ENCODE measurements at regions not wholly inside any gene's neighbourhood (a gene's known extent, or its start where the extent isn't known, plus 50 kb on each side); places are given as distances from the start of the nearest gene placed in this dataset.
A peak's percentile ranks its signal among the peaks of the same experiment; 100 is the strongest.

DNA sequence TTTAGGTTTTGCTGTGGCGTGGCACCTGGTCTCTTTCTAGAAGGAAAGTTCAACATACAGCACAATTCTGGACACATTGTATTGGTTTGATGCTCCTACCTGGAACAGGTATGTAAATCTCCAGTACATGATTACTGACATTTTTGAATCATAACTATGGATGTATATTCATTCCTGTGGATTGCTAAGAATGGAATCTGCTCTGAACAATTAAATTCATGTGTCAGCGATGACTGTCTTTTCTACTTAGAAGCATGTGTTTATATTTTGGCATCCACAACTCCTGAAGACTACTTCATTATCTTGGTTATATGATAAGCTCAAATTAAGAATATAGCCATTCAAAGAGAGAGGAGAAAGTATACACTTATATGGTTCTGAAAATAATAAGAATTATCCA, 291.8 kb downstream of the CHRM3 start:
- POLR2A ChIA-PET, result no interaction called here
- no peak overlapping the region for H3K4me3 Mint-ChIP-seq
- H3K36me3 Mint-ChIP-seq (ENCODE audit: low read depth), result no peaks in the 10 kb centered on the region
- DNase-seq, result no peak
- no peaks in the 10 kb centered on the region for H3K4me1 Mint-ChIP-seq
- CTCF ChIA-PET, result no interaction called here
- H3K27me3 Mint-ChIP-seq, result no peaks in the 10 kb centered on the region
- H3K27ac Mint-ChIP-seq, result no peak overlapping the region
- no peaks in the 10 kb centered on the region for H3K9me3 Mint-ChIP-seq

DNA sequence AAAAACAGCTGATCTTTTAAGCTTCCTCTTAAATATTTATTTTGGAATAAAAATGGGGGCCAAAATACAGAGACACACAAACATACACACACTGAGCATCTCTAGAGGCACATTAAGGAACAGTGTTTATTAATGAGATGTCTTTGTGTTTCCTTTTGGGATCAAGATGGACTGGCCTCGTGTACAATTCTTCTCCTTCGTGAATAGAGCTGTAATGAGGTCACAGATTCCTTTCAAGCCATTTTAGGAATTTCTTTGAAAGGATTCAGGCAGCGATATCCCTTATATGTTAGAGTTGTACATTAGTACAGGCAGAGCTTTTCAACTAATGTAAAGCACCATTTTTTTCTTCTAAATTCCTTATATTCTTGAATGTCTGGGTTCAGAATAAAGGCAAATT, 295.7 kb downstream of the CHRM3 start:
- no peaks in the 10 kb centered on the region for H3K9me3 Mint-ChIP-seq
- H3K27me3 Mint-ChIP-seq, result no peaks in the 10 kb centered on the region
- no peaks in the 10 kb centered on the region for H3K4me1 Mint-ChIP-seq
- no peaks in the 10 kb centered on the region for H3K36me3 Mint-ChIP-seq (ENCODE audit: low read depth)
- POLR2A ChIA-PET, result interaction anchor here (1.8 kb wide), 1 partner anchor 36 kb away, joined by 5 read pairs; no protein-coding TSS in a partner anchor
- H3K27ac Mint-ChIP-seq, result no peak overlapping the region
- DNase-seq, result no peak
- CTCF ChIA-PET, result no interaction called here
- H3K4me3 Mint-ChIP-seq, result no peak overlapping the region

DNA sequence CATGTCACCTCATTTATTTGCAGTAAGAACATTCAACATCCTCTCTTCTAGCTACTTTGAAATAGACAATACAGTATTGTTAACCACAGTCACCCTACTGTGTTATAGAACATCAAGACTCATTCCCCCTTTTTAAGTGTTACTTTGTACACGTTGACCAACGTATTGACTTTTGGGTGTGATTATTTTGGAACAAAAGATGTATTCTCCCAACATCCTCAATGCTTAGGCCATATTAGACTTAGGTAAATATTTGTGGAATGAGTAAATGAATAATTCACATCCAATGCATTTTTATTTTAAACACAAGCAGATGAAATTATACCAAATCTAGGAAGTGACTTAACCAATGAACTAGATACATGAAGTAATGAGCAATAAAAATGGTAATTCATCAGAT, 296.6 kb downstream of the CHRM3 start:
- DNase-seq, result no peak
- POLR2A ChIA-PET, result interaction anchor here (1.8 kb wide), 1 partner anchor 35 kb away, joined by 5 read pairs; no protein-coding TSS in a partner anchor
- no peak overlapping the region for H3K27ac Mint-ChIP-seq
- no peaks in the 10 kb centered on the region for H3K4me1 Mint-ChIP-seq
- no peaks in the 10 kb centered on the region for H3K9me3 Mint-ChIP-seq
- H3K4me3 Mint-ChIP-seq, result no peak overlapping the region
- no peaks in the 10 kb centered on the region for H3K36me3 Mint-ChIP-seq (ENCODE audit: low read depth)
- H3K27me3 Mint-ChIP-seq, result no peaks in the 10 kb centered on the region
- CTCF ChIA-PET, result no interaction called here

DNA sequence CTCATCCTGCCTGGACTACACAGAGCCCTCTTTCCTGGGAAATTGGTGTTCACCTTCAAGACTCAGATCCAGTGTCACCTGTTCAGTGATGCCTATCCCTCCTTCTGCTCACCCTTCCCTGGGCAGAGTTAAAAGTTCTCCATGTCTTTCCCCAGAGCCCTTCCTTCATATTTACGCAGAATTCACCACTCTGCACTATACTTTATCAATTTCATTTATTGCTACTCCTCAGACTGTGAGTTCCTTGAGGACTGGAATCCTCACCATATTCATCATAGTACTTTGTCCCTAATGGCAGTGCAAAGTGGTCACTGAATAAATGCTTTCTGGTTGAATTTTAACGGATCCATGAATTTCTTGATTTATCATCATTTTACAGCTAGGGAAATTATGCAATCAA, 300.0 kb downstream of the CHRM3 start:
- Mint-ChIP-seq H3K27me3 (no peaks in the 10 kb centered on the region), H3K4me1 (no peaks in the 10 kb centered on the region), H3K4me3 (no peak overlapping the region), H3K36me3 (ENCODE audit: low read depth) (no peaks in the 10 kb centered on the region), H3K9me3 (no peaks in the 10 kb centered on the region), H3K27ac (no peak overlapping the region)
- ChIA-PET POLR2A (no interaction called here), CTCF (no interaction called here)
- no peak for DNase-seq

DNA sequence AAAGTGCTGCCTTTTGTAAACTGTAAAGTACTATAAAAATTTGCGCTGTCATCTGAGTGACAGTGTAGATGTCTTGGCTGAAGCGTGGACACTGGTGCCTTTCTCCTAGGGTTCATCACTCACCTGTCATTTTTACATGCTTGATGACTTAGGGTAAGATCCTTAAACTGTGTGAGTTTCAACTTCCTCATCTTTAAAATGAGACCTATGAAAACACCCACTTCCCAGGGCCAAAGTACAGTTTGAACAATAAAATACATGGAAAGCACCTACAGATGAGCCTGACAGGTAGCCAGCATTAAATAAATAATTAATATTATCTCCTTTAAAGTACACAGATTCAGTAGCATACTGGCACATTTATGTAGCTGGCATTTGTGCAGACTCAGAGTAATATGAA, 309.9 kb downstream of the CHRM3 start:
- no peak overlapping the region for H3K4me3 Mint-ChIP-seq
- H3K27ac Mint-ChIP-seq, result no peak overlapping the region
- no peaks in the 10 kb centered on the region for H3K36me3 Mint-ChIP-seq (ENCODE audit: low read depth)
- peaks cover 2% of the 10 kb centered on the region for H3K27me3 Mint-ChIP-seq
- ChIA-PET POLR2A (no interaction called here), CTCF (no interaction called here)
- DNase-seq, result no peak
- H3K9me3 Mint-ChIP-seq, result peaks cover 3% of the 10 kb centered on the region
- H3K4me1 Mint-ChIP-seq, result no peaks in the 10 kb centered on the region

DNA sequence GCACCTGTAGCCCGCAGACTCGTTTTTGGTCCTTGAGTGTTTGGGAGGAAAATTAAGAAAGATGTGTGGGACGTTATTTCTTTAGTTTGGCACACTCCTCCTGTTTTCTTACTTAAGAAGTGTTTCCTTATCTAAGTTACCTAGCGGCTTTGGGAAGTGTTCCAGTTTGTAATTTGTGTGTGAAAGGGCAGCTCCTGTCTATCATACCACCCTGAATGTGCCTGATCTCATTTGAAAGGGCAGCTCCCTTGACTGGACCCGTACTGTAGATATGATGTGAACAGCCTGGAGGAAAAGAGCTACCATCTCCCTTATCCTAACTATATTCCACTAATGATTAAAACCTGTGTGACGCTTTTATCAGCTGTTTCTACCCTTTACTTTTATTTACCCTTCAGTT, 314.3 kb downstream of the CHRM3 start:
- CTCF ChIA-PET, result no interaction called here
- H3K4me1 Mint-ChIP-seq, result peaks cover 2% of the 10 kb centered on the region
- H3K36me3 Mint-ChIP-seq (ENCODE audit: low read depth), result peaks cover 16% of the 10 kb centered on the region
- no peaks in the 10 kb centered on the region for H3K27me3 Mint-ChIP-seq
- DNase-seq, result no peak
- no peak overlapping the region for H3K4me3 Mint-ChIP-seq
- H3K9me3 Mint-ChIP-seq, result peaks cover 6% of the 10 kb centered on the region
- H3K27ac Mint-ChIP-seq, result no peak overlapping the region
- POLR2A ChIA-PET, result no interaction called here

DNA sequence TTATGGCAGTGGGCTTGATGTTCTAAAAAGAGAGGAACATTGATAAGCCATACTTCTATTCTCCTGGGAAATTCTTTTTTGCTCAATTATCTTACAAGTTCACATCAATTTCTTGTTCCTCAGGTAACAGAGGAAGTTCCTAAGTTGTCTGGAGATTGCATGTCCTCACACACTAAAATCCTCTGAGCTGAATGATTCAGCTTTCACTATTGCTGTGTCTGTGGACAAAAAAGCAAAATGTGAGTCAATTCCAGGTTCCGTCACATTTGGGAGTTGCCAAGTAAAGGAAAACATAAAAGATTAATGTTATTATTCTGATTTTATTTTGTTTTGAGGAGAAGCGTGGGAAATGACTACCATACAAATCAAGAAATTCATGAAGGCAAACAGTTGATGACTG, 316.7 kb downstream of the CHRM3 start:
- DNase-seq, result no peak
- Mint-ChIP-seq H3K4me1 (peaks cover 3% of the 10 kb centered on the region), H3K9me3 (peaks cover 6% of the 10 kb centered on the region), H3K27ac (no peak overlapping the region), H3K27me3 (no peaks in the 10 kb centered on the region), H3K4me3 (no peak overlapping the region), H3K36me3 (ENCODE audit: low read depth) (peaks cover 29% of the 10 kb centered on the region)
- POLR2A ChIA-PET, result interaction anchor here (1.0 to 1.4 kb wide), 2 partner anchors 11 to 17 kb away, joined by 4 to 5 read pairs; no protein-coding TSS in a partner anchor
- CTCF ChIA-PET, result no interaction called here

DNA sequence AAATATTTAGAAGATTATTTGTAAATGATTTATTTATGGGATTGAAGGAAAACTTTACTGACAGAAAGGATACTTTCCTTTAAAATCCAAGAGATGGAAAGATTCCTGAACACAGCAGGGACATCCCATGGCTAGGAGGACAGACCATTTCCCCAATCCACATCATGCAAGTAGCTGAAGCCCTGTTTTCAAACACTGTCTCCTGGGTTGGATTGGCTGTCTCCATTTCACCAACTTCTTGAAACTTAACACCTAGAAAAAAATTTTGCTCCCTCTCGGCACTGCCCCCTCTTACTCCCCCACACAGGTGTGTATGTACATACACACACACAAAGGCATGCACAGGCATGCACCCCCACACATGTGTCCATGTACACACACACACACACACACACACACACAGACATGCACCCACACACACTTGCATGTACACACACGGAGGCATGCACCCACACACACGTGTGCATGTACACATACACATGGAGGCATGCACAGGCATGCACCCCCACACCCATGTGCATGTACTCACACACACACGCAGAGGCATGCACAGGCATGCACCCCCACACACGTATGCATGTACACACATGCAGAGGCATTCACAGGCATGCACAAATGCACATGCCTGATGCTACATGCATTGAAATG, 320.0 kb downstream of the CHRM3 start:
- H3K4me3 Mint-ChIP-seq, result no peak overlapping the region
- DNase-seq, result no peak
- POLR2A ChIA-PET, result interaction anchor here (1.6 to 3.7 kb wide), 2 partner anchors 10 to 12 kb away, joined by 6 to 47 read pairs; no protein-coding TSS in a partner anchor
- H3K27me3 Mint-ChIP-seq, result no peaks in the 10 kb centered on the region
- peaks cover 22% of the 10 kb centered on the region for H3K4me1 Mint-ChIP-seq
- CTCF ChIA-PET, result interaction anchor here (1.5 kb wide), 1 partner anchor 30 kb away, joined by 3 read pairs; no protein-coding TSS in a partner anchor
- peaks cover 3% of the 10 kb centered on the region for H3K9me3 Mint-ChIP-seq
- H3K36me3 Mint-ChIP-seq (ENCODE audit: low read depth), result peaks cover 49% of the 10 kb centered on the region
- no peak overlapping the region for H3K27ac Mint-ChIP-seq

DNA sequence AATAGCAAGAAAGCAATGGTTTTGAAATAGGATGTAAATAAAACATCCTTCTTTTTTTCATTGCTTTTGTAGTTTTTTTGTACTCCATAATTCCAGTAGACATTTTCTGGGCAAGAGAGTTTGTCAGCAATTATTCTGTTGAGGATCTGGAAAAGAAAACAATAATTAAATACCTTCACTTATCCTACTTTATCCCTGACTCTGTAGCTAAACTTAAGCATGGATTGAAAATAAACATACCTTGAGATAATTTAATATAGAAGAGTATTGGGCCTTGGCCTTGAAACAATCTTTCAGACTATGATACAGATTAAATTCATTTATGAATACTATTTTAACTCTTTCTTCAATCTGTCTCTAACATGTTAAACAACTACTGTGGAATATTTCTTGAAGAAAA, 321.2 kb downstream of the CHRM3 start:
- Mint-ChIP-seq H3K27ac (no peak overlapping the region), H3K4me1 (peaks cover 26% of the 10 kb centered on the region), H3K9me3 (no peaks in the 10 kb centered on the region), H3K27me3 (no peaks in the 10 kb centered on the region), H3K4me3 (no peak overlapping the region), H3K36me3 (ENCODE audit: low read depth) (peaks cover 60% of the 10 kb centered on the region)
- DNase-seq, result no peak
- CTCF ChIA-PET, result interaction anchor here (1.5 kb wide), 1 partner anchor 32 kb away, joined by 3 read pairs; no protein-coding TSS in a partner anchor
- POLR2A ChIA-PET, result interaction anchor here (1.6 to 3.7 kb wide), 2 partner anchors 9 to 11 kb away, joined by 6 to 47 read pairs; no protein-coding TSS in a partner anchor

DNA sequence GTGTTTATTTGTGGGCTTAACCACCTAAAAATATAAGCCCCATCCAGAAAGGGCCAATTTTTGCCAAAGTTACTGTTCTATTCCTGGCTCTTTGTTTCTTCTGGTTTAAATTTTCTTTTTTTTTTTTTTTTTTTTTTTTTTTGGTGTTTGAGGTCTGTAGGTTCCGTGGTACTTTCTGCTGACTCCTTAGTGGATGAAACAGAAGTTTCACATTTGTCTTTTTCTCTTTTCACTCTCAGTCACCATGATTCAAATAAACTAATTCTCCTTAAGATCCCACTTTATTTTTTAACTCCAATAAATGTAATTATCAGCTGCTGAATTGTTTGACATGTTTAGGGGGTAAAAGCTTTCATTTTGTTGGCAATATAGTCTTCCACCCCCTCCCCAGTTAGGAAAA, 322.3 kb downstream of the CHRM3 start:
- no peak for DNase-seq
- H3K27ac Mint-ChIP-seq, result peak overlapping the region; percentile 49
- peaks cover 27% of the 10 kb centered on the region for H3K4me1 Mint-ChIP-seq
- H3K4me3 Mint-ChIP-seq, result no peak overlapping the region
- H3K9me3 Mint-ChIP-seq, result no peaks in the 10 kb centered on the region
- POLR2A ChIA-PET, result interaction anchor here (3.7 kb wide), 1 partner anchor 10 kb away, joined by 47 read pairs; no protein-coding TSS in a partner anchor
- H3K36me3 Mint-ChIP-seq (ENCODE audit: low read depth), result peaks cover 60% of the 10 kb centered on the region
- no peaks in the 10 kb centered on the region for H3K27me3 Mint-ChIP-seq
- CTCF ChIA-PET, result interaction anchor here (2.3 kb wide), 1 partner anchor 10 kb away, joined by 10 read pairs; no protein-coding TSS in a partner anchor

DNA sequence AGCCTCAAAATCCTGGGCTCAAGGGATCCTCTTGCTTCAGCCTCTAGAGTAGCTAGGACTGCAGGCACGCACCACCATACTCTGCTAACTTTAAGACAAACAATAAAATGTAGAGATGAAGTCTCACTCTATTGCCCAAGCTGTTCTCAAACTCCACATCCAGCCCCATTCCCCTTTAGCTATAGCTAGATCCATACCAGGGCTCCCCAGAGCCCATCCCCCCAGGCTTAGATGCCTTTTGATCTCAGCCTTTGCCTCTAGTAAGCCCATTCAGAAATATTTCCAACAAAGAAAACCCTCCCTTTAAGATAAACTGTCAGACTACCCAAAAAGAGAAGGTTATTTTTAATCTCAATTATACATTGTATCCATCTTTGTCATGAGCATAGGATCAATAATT, 325.4 kb downstream of the CHRM3 start:
- no peak overlapping the region for H3K4me3 Mint-ChIP-seq

DNA sequence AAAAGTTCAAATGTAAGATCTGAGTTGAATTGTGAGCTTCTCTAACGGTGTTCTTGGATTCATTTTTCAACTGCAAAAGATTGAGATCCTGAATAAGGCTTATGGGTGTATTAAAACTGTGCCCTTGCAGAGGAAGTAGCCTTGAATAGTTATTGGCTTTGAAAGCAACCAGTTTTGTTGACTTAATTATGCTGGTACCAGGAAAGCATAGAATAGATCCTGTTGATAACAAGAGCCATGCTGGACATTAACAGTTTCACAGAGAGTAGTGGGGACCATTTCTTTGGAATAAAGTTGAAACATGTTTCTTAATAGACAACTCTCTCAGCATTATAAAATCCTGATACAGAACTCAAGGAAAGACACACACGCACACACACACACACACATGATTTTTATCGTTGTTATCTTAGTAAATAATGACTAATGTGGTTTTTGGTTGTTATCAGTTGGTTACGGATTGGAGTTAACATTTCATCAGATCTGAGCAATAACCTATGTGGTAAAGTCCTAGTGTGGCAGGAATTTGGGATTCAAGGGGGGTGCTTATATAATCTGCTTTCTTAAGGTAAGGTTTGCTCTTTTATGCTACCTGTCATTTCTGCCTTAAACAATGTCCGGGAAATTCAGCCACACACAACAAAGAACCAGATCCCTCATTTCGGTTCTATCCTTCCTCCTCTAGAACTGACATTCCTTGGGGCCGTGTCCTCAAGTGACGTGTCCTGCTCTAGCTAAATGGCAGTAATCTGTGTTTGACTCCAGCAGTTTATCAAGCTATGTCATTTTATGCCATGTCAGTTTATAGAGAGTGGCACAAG, 330.9 kb downstream of the CHRM3 start:
- Mint-ChIP-seq H3K27me3 (no peaks in the 10 kb centered on the region), H3K36me3 (ENCODE audit: low read depth) (peaks cover 21% of the 10 kb centered on the region), H3K27ac (peak overlapping the region; percentile 96), H3K9me3 (no peaks in the 10 kb centered on the region), H3K4me1 (peaks cover 30% of the 10 kb centered on the region), H3K4me3 (peak overlapping the region; percentile 86)
- ChIA-PET POLR2A (interaction anchor here (1.2 to 4.3 kb wide), 7 partner anchors 9 to 98 kb away, joined by 4 to 47 read pairs (median 6); no protein-coding TSS in a partner anchor), CTCF (interaction anchor here (2.2 kb wide), 1 partner anchor 101 kb away, joined by 14 read pairs; no protein-coding TSS in a partner anchor)
- DNase-seq, result no peak

More for the DNA sequence above, 325.4 kb downstream of the CHRM3 start:
- no peaks in the 10 kb centered on the region for H3K27me3 Mint-ChIP-seq
- H3K27ac Mint-ChIP-seq, result no peak overlapping the region
- CTCF ChIA-PET, result no interaction called here
- H3K9me3 Mint-ChIP-seq, result no peaks in the 10 kb centered on the region
- no peak for DNase-seq
- H3K36me3 Mint-ChIP-seq (ENCODE audit: low read depth), result peaks cover 37% of the 10 kb centered on the region
- H3K4me1 Mint-ChIP-seq, result peaks cover 26% of the 10 kb centered on the region
- POLR2A ChIA-PET, result interaction anchor here (0.9 kb wide), 1 partner anchor 8 kb away, joined by 3 read pairs; no protein-coding TSS in a partner anchor

DNA sequence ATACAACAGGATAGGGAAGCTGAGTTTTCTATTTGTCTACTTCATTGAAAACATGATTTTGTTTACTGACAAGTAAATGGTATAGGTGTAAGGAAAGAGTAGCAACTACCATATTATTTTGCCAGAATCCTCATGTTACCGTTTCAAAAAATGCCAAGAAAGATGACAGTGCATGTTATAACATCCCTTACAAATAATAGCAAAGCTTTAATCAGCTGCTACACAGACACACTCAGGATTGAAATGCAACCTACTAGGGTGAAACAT, 331.5 kb downstream of the CHRM3 start:
- Mint-ChIP-seq H3K4me3 (peak overlapping the region; percentile 86), H3K27ac (peak overlapping the region; percentile 96), H3K27me3 (no peaks in the 10 kb centered on the region), H3K4me1 (peaks cover 30% of the 10 kb centered on the region), H3K9me3 (no peaks in the 10 kb centered on the region), H3K36me3 (ENCODE audit: low read depth) (peaks cover 19% of the 10 kb centered on the region)
- ChIA-PET CTCF (interaction anchor here (2.2 to 2.6 kb wide), 2 partner anchors 8 to 101 kb away, joined by 10 to 14 read pairs; no protein-coding TSS in a partner anchor), POLR2A (interaction anchor here (1.3 to 4.3 kb wide), 6 partner anchors 10 to 131 kb away, joined by 5 to 47 read pairs (median 12); no protein-coding TSS in a partner anchor)
- no peak for DNase-seq

Data from activated CD4-positive, alpha-beta memory T cell treated with anti-CD3 and anti-CD28 coated beads, Interleukin-2, amount 10 ng/mL, durations not matched to agents 7 days and 5 days (primary cell).